ENCODE measurements at regions not wholly inside any gene's neighbourhood (a gene's known extent, or its start where the extent isn't known, plus 50 kb on each side); places are given as distances from the start of the nearest gene placed in this dataset.

DNA sequence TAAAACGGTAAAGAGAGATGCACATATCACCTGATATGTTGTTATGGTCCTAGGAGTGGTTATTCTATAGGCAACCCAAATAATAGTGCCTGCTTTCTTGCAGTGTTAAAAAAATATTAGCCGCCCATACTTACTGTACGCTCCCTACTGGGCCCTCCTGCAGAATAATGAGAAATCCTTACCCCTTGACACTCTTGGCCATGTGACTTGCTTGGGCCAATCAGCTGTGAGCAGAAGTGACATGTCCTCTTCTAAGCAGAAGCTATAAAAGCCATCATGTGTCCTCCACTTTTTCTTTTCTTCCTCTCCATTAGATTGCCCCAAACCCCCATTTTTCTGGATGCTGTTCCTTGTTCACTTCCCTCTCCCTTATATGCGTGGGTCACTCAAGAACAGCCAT, 90.5 kb upstream of the SPRED2 start:
- no peak for DNase-seq

DNA sequence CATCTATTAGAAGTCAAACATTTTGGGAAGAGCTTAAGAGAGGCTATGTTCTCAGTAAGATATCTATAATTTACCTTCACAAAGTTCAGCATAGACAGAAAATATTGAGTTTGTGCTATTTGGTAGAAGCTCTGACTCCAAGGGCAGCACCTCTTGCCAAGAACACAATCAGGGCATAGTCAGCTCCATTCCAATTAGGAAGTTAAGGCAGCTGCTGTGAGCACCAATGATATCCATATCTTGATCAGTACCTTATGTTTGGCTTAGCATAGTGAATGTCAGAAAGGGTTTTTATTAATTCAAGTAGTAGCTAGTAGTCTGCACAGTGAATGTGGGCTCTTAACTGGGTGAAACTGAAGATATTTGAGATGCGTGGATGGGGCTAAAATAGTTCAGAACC, 86.4 kb upstream of the SPRED2 start:
- DNase-seq, result no peak

DNA sequence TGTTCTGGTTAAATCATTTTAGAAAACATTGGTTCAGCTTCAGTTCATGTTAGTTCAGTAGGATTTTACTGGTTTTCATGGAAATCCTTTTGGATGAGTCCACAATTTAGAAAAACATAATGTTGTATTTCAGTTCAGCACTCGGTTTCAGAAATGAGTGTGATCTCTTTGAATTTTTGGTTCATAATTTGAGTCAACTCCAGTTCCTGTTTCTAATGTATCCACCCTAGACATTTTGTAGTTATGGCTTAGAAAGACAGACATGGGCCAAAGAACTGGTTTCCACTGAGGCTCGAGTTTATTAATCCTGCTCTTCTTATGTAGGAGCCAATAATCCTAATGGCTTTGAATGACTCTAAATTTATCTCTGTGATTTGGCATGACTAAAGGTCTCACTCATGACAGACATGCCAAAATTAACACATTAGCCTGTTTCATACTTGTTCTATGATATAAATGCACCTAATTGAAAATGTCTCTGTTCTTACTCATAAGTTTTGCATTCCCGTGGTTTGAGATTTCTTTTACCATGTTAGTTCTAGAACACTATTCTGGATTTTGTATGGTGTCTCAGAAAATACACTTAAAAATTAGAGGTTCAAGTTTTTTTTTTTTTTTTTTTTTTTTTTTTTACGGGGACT, 82.3 kb upstream of the SPRED2 start:
- peak; percentile 79 for DNase-seq

DNA sequence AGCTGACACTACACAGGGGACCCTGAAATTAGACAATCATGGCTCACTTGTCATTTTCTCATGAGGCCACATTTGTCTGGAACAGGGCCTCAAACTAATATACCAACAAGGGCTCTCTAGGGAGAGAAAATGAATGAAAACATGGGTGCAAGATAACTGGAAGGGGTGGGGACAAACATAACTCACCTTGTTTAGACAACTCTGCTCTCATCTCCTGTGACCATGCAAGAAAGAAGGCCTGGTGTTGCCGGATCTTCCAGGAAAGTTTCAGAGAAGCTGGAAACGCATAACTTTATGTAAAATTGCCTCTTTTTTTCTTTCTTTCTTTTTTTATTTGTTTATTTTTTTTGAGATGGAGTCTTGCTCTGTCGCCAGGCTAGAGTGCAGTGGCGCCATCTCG, 80.4 kb upstream of the SPRED2 start:
- no peak for DNase-seq

DNA sequence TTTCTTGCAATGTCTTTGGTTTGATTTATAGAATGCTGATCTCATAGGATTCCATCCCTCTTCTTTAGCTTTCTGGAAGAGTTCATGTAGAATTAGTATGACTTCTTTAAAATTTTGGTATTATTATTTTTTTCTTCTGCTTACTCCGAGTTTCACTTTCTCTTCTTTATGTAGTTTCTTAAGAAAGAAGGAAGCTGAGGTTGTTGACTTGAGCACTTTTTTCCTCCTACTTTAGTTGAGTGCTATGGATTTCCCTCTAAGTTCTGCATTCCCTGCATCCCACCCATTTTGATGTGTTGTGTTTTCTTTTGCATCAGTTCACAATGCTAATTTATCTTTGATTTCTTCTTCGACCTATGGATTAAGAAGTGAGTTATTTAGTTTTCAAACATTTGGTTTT, 78.9 kb upstream of the SPRED2 start:
- no peak for DNase-seq

DNA sequence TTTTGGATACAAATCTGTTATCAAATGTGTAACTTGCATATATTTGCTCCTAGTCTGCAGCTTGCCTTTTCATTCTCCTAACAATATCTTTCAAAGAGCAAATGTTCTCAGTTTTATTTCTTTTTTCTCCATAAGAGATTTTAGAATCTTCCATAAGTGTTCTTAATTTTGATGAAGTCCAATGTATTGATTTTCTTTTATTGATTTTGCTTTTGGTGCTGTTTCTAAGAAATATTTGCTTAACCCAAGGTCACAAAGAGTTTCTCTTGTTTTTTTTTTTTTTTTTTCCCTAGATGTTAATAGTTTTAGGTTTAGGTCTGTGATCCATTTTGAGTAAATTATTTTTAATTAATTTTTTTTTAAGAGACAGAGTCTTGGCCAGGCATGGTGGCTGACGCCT, 75.8 kb upstream of the SPRED2 start:
- no peak for DNase-seq

DNA sequence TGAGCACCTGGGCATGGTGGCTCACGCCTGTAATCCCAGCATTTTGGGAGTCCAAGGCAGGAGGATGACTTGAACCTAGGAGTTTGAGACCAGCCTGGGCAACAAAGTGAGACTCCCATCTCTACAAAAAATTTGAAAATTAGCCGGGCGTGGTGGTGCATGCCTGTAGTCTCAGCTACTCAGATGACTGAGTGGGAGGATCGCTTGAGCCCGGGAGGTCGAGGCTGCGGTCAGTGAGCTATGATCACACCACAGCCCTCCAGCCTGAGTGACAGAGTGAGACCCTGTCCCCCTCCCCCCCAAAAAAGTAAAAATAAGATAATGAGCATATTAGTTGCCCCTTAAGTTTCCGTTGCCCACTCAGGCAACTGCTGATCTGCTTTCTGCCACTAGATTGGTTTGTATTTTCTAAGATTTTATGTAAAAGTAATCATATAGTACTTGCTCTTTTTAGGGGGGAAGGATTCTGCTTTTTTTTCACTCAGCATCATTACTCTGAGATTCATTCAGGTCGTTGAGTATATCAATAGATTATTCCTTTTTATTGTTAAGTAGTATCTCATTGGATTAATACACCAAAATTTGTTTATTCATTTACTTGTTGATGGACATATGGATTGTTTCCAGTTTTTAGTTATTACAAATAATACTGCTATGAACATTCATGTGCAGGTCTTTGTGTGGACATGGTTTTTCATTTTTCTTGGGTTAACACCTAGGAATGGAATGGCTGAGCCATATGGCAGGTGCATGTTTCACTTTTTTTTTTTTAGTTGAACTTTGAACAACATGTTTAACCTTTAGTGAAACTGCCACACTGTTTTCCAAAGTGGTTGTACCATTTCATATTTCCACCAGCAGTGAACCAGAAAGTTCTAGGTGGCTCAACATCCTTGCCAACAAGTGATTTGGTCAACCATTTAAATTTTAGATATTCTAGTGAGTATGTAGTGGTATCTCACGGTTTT, 75.0 kb upstream of the SPRED2 start:
- DNase-seq, result no peak

DNA sequence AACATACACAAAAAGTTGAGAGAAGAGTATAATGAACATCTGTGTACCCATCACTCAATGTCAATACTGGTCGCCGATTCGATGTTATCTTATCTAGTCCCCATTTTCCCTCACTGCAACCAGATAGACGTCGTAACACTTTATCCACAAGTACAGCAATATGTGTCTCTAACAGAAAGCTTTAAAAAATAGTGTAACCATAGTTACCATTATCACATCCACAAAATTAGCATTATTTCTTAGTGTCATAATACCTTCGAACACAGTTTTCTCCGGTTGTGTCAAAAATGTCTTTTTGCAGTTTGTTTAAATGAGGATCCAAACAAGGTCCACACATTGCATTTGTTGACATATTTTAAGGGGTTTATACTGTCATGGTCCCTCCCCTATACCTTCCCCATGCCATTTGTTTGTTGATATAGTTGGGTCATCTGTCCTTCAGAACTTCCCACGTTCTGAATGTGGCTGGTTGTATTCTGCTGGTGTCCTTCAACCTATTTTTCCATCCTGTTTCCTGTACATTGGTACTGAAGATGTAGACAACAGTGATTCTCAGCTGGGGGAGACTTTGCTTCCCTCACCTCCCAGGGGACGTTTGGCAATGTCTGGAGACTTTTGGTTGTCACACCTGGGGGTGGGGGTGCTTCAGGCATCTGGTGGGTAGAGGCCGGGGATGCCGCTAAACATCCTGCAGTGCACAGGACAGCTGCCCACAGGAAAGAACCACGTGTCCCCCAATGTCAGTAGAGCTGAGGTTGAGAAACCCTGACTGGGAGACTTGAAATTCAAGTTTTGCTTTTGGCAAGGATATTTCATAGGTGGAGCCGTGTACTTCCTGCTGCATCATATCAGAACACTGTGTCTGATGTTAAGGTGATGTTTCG, 72.7 kb upstream of the SPRED2 start:
- DNase-seq, result no peak

DNA sequence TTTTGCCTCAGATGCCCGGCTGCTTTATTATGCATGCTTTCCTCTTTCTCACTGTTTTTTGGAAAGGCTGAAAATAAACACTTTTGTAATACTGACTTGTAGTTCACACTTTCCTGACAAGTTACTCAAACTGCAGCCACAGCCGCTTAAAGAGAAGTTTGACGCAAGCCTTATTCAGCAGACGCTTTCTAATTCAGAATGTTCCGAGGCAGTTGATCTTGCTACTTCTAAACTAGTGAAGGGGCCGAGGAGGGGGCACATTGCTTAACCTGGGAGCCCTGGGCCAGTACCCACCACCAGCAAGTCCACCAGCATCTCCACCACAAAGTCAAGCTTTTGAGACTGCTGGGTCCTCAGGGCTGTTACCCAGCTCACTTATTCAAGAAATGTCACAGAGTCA, 71.8 kb upstream of the SPRED2 start:
- no peak for DNase-seq

DNA sequence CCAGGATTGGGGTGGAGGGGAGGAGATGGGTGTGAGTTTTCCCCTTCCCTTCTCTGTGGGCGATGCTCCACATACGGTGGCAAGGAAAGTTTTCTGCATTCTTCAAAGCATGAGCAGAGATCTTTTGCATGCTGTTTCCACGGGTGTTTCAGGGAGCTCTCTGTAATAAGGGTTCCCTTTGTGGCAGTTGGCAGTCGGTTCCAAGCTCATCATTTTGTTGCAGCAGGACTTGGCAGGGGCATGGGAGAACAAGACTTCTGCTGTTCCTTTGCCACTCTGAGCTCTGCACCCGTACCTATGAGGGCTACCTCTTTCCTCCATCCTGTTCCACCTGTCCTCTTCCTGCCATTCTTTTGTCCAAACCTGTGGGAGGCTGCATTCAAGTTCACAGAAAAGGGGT, 71.3 kb upstream of the SPRED2 start:
- DNase-seq, result no peak

DNA sequence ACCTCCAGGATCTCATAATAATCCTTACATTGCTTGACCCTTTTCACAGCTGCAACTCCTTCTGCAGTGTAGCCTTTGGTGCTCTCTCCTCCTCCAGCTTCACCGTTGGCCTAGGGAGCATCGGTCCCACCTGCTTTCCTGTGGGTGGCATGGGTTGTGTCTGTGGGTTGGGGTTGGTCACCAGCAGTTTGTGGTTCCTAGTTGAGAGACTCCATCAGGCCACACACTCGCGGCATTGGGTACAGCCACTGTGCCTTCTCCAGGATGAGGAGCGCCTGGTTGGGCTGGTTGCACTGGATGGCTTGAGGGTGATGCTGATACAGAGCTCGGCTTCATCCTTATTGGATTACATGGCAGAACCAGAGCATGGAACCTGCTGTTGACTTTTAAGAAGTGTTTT, 69.4 kb upstream of the SPRED2 start:
- no peak for DNase-seq

DNA sequence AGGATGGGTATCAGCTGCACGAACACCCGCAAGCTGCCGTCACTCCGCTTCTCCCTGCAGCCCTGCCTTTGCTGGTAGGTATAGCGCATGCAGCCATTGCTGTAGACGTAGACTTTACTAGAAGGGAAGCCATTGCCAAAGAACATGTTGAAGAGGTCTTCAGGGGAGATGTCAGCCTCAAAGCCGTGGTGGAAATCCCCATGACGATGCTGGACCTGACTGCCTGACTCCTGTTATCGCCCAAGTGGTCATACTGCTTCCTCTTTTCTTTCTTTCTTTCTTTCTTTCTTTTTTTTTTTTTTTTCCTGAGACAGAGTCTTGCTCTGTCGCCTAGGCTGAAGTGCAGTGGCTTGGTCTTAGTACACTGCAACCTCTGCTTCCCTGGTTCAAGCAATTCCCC, 68.7 kb upstream of the SPRED2 start:
- no peak for DNase-seq

DNA sequence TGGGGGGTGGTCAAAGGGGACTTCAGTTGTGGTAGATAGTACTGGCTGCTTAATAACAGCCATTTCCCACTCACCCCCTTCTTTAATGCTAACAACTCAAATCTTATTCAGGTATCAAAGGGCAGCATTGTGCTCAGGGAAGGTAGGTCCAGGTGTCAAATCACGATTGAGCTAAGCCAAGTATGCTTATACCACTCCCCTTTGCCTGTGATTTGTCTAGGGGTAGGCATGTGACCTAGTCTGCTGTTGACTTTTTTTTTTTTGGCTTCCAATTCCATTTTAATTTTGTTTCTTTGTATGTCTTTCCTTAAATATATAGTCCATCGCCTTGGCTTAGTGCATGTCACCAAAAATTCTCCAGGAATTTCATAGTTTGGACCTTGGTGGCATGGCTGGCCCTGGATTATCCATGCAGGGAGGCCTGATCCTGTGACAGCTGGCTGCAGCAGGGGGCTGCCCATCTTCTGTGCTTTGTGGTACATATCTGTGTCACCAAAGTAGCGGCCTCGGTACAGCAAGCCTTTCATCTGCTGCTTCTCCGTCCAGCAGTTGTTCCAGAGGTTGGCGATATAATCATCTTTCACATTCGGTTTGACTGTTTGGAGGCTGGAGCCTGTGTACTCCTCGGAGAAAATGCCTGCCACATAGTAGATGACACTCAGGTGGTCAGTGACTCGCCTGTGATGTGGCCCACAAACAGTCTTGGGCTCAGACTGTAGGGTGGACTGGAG, 68.1 kb upstream of the SPRED2 start:
- no peak for DNase-seq

DNA sequence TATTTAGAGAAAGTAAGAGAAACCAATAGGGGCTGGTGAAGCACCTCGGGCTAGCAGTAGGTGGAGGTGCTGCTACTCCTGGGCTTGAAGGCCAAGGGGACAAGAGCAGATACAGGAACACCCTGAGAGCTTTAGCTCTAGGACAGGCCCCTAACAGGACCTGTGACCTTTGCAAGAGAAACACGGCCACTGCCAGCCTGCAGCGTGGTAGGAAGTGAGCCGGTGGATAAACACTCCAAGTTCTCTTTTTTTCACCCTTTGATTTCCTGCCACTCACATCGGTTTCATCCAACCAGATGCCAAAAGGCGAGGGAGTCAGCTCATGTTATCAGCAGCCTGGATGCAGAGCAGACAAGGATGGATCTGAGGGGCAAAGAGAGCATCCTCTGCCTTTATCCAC, 66.8 kb upstream of the SPRED2 start:
- DNase-seq, result no peak

DNA sequence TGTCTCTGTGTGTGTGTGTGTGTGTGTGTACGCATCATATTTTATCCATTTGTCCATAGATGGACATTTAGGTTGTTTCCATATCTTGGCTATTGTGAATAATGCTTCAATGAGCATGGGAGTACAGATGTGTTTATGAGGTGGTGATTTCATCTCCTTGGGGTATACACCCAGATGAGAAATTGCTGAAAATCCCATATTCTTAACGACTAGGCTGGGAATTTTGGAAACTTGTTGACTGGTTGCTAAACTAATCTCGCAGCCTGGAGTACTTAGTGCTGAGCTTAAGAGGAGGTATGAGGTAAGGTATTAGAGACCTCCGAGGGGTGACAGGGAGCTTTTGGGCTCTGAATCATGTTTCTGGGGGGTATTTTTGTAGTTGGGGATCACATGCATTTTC, 66.0 kb upstream of the SPRED2 start:
- no peak for DNase-seq

DNA sequence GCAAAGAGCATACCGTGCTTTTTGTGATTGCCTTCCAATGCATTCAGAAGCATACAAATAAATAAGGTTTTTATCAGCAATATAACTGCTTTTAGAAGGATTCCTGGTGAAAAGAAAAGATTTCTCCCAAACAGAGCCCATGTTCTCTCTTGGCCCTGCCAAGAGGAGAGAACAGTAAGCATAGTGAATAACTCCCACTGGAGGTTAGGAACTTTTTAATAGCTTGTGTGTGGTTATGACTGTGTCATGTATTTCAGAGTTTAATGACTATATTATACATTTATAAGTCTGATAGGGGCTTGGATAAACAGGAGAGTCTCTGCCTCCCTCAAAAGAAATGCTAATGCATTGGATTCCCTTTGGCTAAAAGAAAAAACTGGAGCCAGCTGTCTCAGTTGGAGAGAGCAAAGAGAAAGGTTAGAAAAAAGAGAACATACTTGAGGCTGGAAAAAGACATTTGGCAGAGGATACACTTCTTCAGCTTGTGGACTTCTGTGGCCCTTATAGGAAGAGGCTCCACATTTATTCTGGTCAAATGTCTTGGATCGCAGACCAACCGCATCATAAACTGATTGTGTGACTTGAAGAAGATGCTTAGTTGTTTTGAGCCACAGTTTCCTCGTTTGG, 63.0 kb upstream of the SPRED2 start:
- DNase-seq, result no peak

DNA sequence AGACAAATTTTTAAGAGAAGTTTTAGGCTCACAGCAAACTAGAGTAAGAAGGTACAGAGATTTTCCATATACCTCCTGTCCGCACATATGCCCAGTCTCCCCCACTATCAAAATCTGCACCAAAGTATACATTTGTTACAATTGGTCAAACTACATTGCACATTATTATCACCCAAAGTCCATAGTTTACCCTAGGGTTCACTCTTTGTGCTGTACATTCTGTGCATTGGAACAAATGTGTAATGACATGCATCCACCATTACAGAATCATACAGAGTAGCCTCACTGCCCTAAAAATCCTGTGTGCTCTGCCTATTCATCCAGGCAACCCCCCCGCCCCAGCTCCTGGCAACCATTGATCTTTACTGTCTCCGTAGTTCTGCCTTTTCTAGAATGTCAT, 61.7 kb upstream of the SPRED2 start:
- DNase-seq, result no peak

DNA sequence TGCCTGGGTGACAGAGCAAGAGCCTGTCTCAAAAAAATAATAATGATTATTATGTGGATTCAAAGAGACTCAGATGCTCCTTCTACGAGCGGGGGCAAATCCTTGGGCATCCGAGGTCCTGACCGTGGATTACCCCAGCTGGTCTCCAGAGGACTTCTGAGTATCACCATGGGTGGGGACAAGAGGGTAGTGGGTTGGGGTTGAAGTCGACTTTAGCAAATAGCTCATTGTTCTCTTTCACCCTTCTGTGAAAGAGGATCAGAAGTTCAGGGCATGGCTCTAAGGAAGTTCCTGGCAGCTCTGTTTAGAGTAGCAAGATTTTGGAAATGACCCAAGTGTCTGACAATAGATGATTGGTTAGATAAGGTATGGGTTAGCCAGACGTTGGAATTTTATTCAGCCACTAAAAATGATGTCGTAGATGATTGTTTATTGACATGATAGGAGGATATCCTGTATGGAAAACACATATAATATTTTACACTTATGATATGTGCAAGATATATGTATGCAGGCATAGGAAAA, 59.0 kb upstream of the SPRED2 start:
- DNase-seq, result peak; percentile 60

DNA sequence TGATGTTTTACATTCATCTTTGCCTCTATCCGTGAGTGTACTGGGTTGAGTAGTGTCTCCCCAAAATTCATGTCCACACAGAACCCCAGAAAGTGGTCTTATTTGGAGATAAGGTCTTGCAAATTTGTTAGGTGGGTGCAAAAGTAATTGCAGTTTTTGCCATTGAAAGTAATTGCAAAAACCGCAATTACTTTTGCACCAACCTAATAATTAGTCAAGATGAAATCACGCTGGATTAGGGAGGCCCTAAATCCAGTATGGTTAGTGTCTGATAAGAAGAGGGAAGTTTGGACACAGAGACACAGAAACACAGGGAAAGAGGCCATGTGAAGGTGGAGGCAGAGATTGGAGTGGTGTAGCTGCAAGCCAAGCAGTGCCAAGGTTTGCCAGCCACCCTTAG, 57.8 kb upstream of the SPRED2 start:
- no peak for DNase-seq

DNA sequence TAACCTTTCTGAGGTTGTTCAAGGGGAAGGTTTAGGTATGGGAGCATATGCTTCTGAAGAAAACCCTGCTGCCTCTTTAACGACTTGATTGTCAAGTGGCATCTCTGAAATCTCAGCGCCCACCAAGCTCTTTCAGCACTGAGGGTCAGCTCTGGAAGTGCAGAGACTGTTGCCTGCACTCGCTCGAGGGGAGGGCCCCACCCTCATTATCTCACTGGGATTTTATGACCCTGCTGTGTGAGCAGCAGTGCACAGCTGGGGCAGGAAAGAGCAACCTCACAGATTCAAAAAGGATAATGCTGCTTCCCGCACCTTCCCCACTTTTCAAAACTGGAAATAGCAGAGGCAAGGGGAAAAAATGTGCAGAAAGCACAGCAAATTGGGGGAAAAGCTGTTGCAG, 56.9 kb upstream of the SPRED2 start:
- no peak for DNase-seq

DNA sequence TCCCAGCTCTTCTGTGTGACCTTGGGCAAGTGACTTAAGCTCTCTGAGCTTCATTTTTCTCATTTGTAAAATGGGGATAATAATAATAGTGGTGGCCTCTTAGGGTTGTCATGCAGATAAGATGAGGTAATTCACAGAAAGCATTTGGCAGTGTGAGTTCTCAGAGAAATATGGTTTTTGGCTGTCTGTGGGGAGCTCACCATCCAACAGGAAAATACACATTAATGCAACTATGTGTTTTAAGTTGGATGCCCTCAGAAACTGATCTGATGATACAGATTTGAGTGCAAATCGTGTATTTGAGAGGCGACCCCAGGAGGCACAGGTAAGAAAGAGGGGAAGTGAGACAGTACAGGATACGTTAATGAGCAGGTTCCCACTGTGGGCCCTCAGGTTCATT, 56.1 kb upstream of the SPRED2 start:
- DNase-seq, result no peak

DNA sequence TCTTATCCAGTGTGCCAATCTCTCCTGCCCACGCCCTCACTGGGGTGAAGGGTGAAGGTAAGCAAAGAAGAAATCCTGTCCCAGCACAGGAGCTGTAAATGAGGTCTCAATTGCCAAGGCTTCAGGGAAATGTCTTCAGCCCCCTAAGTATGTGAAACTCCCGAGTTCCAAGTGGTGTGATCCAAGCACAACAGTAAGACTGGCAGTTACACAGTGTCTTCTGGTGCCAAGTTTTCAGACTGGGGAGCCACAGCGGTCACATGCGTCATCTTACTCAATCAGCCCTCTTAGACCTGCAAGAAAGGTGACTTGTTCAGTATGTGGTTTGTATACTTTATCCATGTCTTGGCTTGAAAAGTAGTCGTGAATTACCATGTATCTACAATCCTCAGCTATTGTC, 55.0 kb upstream of the SPRED2 start:
- no peak for DNase-seq
